WI38 (cell line): ENCODE measurements at regions not wholly inside any gene's neighbourhood (a gene's known extent, or its start where the extent isn't known, plus 50 kb on each side); places are given as distances from the start of the nearest gene placed in this dataset.

Experiments
- H3K4me3 ChIP-seq: 2 replicates; pipeline ENCODE4 v1.5.1; 2011; ENCODE audit warnings: low read depth, mild to moderate bottlenecking, control low read depth, low read length
- TF ChIP-seq, protein P1 (sequence below): IDR thresholded peaks from 2 replicates; pipeline ENCODE4 v1.5.1; 2012; ENCODE audit warnings: low read depth, mild to moderate bottlenecking, control low read depth, low read length

- TF ChIP-seq, protein P1, sequence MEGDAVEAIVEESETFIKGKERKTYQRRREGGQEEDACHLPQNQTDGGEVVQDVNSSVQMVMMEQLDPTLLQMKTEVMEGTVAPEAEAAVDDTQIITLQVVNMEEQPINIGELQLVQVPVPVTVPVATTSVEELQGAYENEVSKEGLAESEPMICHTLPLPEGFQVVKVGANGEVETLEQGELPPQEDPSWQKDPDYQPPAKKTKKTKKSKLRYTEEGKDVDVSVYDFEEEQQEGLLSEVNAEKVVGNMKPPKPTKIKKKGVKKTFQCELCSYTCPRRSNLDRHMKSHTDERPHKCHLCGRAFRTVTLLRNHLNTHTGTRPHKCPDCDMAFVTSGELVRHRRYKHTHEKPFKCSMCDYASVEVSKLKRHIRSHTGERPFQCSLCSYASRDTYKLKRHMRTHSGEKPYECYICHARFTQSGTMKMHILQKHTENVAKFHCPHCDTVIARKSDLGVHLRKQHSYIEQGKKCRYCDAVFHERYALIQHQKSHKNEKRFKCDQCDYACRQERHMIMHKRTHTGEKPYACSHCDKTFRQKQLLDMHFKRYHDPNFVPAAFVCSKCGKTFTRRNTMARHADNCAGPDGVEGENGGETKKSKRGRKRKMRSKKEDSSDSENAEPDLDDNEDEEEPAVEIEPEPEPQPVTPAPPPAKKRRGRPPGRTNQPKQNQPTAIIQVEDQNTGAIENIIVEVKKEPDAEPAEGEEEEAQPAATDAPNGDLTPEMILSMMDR: no peak
Observed at GRCh38 chr14:86521843-86522242, 991.9 kb downstream of the FLRT2 start.

DNA sequence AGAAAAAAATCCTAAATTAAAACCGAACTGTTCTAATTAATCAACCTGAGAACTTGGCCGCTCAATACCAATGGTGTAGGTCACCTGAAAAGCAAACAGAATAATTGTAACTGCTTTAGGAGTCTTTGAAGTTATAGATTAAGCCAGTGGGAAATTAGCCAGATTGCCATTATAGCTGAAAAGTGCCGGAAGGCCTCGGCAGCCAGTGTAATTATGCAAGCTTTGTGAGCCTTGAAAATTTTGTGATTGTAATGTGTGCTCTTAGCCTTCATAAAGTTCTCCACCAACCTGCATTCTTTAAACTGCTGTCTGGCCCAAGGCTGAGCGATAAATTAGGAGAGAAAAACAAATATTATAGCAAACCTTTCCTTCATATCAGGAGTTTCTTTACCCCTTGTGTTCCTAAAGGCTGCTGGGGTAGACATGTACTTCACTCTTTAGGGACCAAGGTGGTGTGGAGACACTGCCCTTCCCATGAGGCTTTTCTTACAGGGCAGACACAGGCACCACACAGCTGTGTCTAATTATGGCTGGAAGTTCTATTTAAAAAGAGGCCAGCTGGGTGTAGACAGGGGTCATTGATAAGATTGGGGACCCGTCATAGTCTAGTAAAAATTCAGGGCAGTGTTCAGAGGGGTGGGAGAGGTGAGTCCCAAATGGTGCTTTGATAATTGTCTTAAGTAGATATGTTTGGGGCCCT lies 991.2 kb downstream of the FLRT2 start:
- TF ChIP-seq, protein P1: no peak
- H3K4me3 ChIP-seq: no peak overlapping the region

More at GRCh38 chr14:86521843-86522242, 991.9 kb downstream of the FLRT2 start:
- H3K4me3 ChIP-seq: no peak overlapping the region

DNA sequence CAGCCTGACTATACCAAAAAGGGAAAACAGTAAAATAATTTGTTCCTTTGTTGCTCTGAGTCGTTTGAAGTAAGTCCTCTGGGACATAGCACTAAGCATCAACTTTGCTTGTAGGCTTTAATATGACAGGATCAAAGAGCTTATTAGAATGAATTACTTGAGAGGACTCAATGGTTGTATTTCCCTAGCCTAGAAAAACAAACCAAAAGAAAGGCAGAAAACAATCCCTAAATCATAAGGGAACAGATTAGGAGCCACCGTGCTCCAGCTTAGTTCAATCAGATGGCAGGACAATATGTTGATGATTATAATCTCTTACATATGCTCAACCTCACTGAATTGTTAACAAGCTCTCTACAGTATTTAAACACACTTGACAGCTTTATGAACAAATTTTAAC lies 988.4 kb downstream of the FLRT2 start:
- no peak overlapping the region for H3K4me3 ChIP-seq

DNA sequence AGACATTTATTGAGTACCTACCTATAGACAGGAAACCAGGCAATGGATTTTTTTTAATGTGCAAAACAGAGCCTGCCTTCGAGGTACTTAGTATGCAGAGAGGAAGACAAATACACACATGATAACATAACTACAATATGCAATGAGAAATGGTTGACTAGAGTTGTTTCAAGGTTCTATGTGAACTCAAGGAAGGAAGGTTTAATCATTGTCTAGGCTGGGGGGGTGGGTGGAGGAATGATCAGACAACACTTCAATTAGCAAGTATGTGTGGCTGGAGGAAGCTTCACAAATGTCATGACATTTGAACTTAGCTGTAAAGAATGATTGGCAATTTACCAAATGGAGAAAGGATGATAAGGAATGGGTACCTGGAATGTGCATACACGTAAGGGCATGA lies 985.3 kb downstream of the FLRT2 start:
- no peak overlapping the region for H3K4me3 ChIP-seq
- TF ChIP-seq, protein P1: no peak

More for the DNA sequence above, 988.4 kb downstream of the FLRT2 start:
- TF ChIP-seq, protein P1: no peak

DNA sequence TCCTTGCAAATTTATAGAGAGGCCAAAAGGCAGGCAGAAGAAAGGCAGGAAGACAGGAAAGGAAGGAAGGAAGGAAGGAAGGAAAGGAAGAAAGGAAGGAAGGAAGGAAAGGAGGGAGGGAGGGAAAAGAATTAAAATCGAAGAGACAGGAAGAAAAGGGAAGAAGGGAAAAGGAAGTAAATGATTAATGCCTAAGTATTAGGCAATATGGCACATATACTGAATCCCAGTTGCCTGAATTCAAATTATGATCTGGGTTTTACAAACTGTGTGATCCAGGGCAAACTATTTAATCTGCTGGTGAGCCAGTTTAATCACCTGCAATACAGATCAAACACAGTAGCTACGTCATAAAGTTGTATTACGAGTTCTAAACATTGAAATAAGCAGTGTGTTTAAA lies 983.6 kb downstream of the FLRT2 start:
- H3K4me3 ChIP-seq: no peak overlapping the region
- TF ChIP-seq, protein P1: no peak

- TF ChIP-seq, protein P1: no peak
Observed at GRCh38 chr14:86513056-86513455, 983.1 kb downstream of the FLRT2 start.

DNA sequence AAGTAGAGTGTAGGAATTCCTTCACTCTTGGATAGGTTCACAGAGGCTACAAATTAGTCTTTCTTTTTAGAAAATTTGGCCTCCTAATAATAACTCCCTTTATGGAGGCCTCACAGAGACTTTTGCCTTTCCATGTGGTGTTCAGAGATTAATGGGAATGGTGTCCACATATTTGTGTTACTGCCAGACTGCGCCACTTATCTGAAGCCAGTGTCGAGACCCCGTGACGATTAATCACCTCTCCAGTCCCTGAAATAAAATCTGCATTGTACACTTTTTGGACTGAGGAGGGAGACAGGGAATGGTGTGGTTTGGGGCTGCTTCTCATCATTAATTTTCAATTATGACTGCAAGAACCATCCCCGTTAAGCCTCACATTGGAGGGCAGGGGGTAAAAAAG lies 980.5 kb downstream of the FLRT2 start:
- TF ChIP-seq, protein P1: no peak
- H3K4me3 ChIP-seq: no peak overlapping the region

More at GRCh38 chr14:86513056-86513455, 983.1 kb downstream of the FLRT2 start:
- no peak overlapping the region for H3K4me3 ChIP-seq
